Natural killer cell (primary cell): ENCODE measurements at regions not wholly inside any gene's neighbourhood (a gene's known extent, or its start where the extent isn't known, plus 50 kb on each side); places are given as distances from the start of the nearest gene placed in this dataset.
"Not testable (repeated sequence)": the region's sequence is repeated elsewhere in the genome, so short reads cannot be mapped to it uniquely, and the experiment has no call there.

Source experiments
- ATAC-seq, 3 donors: fragments of 150-1000 bp in 2 of 3; fragments of 200-7000 bp in 1 of 3; cut with Tn5 transposase; 1 replicate in 1 of 3; 2 replicates in 2 of 3; pipeline ENCODE4 v1.10.0; 2021; ENCODE audit warnings: mild to moderate bottlenecking in 2 of 3, moderate library complexity in 2 of 3
- DNase-seq, 2 donors: peaks; one replicate each; pipeline versions ENCODE4 v3.0.0 to v3.0.0-alpha.2; 2013 to 2021; ENCODE audit warnings: mixed read lengths in 1 of 2
- H3K27ac ChIP-seq: one replicate; pipeline ENCODE4 v1.5.1; 2013; ENCODE audit warnings: mild to moderate bottlenecking, low read length
- H3K27me3 ChIP-seq: one replicate; pipeline ENCODE4 v1.6.1; 2013; ENCODE audit warnings: low read length; ENCODE audit not compliant: control insufficient read depth, insufficient read depth
- H3K36me3 ChIP-seq: one replicate; pipeline ENCODE4 v1.6.1; 2013; ENCODE audit warnings: low read length; ENCODE audit not compliant: control insufficient read depth, insufficient read depth
- H3K4me1 ChIP-seq: one replicate; pipeline ENCODE4 v1.6.1; 2013; ENCODE audit warnings: low read length; ENCODE audit not compliant: control insufficient read depth, insufficient read depth
- H3K4me3 ChIP-seq: one replicate; pipeline ENCODE4 v1.5.1; 2013; ENCODE audit warnings: low read length
- H3K9me3 ChIP-seq: one replicate; pipeline ENCODE4 v1.6.1; 2013; ENCODE audit warnings: low read length; ENCODE audit not compliant: control insufficient read depth, insufficient read depth
- H3K27ac Mint-ChIP-seq, 2 donors: one replicate each; pipeline ENCODE4 v1.8.0; 2022; ENCODE audit warnings: mild to moderate bottlenecking in 2 of 2, mixed read lengths in 2 of 2, moderate library complexity in 1 of 2
- H3K27me3 Mint-ChIP-seq, 2 donors: one replicate each; pipeline ENCODE4 v1.8.0; 2022; ENCODE audit warnings: low read depth in 2 of 2, mixed read lengths in 2 of 2
- H3K36me3 Mint-ChIP-seq: one replicate; pipeline ENCODE4 v1.8.0; 2022; ENCODE audit warnings: mixed read lengths
- H3K4me1 Mint-ChIP-seq, 2 donors: one replicate each; pipeline ENCODE4 v1.8.0; 2022; ENCODE audit warnings: mixed read lengths in 2 of 2
- H3K4me3 Mint-ChIP-seq: one replicate; pipeline ENCODE4 v1.8.0; 2022; ENCODE audit warnings: mild to moderate bottlenecking, moderate library complexity, mixed read lengths
- H3K9me3 Mint-ChIP-seq, 2 donors: one replicate each; pipeline ENCODE4 v1.8.0; 2022; ENCODE audit warnings: mixed read lengths in 2 of 2
- WGBS: methylation state at CpG from one replicate; pipeline ENCODE4 v1.1.7; 2013; ENCODE audit warnings: missing lambda C conversion rate; ENCODE audit not compliant: insufficient coverage; 5-methylcytosine and 5-hydroxymethylcytosine counted together
- intact Hi-C: fragments of 100-400 bp; cut with micrococcal nuclease; formaldehyde crosslinking; loops from one replicate; pipeline ENCODE4 v1.14.2; 2022
- TF ChIP-seq, protein P1 (sequence below): fragments of 200-600 bp; IDR thresholded peaks from one replicate; pipeline ENCODE4 v1.8.0; 2022; ENCODE audit warnings: antibody characterized with exemption

GRCh38 chr11:50182486-50182885 lies 149.8 kb downstream of the OR4C45 start:
- no peaks in the 10 kb centered on the region for H3K27me3 ChIP-seq
- H3K36me3 ChIP-seq = no peaks in the 10 kb centered on the region
- no peak for DNase-seq
- no peak overlapping the region for H3K4me3 Mint-ChIP-seq
- H3K27ac ChIP-seq = no peak overlapping the region
- 91% methylated on average over 2 of the region's 2 CpGs for WGBS
- TF ChIP-seq, protein P1, sequence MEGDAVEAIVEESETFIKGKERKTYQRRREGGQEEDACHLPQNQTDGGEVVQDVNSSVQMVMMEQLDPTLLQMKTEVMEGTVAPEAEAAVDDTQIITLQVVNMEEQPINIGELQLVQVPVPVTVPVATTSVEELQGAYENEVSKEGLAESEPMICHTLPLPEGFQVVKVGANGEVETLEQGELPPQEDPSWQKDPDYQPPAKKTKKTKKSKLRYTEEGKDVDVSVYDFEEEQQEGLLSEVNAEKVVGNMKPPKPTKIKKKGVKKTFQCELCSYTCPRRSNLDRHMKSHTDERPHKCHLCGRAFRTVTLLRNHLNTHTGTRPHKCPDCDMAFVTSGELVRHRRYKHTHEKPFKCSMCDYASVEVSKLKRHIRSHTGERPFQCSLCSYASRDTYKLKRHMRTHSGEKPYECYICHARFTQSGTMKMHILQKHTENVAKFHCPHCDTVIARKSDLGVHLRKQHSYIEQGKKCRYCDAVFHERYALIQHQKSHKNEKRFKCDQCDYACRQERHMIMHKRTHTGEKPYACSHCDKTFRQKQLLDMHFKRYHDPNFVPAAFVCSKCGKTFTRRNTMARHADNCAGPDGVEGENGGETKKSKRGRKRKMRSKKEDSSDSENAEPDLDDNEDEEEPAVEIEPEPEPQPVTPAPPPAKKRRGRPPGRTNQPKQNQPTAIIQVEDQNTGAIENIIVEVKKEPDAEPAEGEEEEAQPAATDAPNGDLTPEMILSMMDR = no peak
- intact Hi-C loops = no loop called here
- H3K9me3 Mint-ChIP-seq = peaks cover 17 to 24% of the 10 kb centered on the region in 2 donors
- peaks cover 10% of the 10 kb centered on the region for H3K9me3 ChIP-seq
- H3K27me3 Mint-ChIP-seq = no peaks in the 10 kb centered on the region
- no peaks in the 10 kb centered on the region for H3K4me1 ChIP-seq
- H3K4me1 Mint-ChIP-seq = no peaks in the 10 kb centered on the region
- no peak overlapping the region for H3K27ac Mint-ChIP-seq
- ATAC-seq = no peak
- H3K4me3 ChIP-seq = no peak overlapping the region
- peaks cover 16% of the 10 kb centered on the region for H3K36me3 Mint-ChIP-seq

DNA sequence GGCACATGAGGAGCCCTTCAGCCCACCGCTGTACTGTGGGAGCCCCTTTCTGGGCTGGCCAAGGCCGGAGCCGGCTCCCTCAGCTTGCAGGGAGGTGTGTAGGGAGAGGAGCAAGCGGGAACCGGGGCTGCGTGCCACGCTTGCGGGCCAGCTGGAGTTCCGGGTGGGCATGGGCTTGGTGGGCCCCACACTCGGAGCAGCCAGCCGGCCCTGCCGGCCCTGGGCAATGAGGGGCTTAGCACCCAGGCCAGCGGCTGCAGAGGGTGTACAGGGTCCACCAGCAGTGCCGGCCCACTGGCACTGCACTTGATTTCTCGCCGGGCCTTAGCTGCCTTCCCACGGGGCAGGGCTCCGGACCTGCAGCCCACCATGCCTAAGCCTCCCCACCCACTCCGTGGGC lies 150.5 kb downstream of the OR4C45 start:
- 90% methylated on average over 19 of the region's 19 CpGs for WGBS
- H3K4me3 ChIP-seq, H3K27me3 Mint-ChIP-seq, DNase-seq, H3K27ac Mint-ChIP-seq, H3K4me1 Mint-ChIP-seq, H3K27ac ChIP-seq, ATAC-seq, intact Hi-C loops, H3K9me3 ChIP-seq, H3K27me3 ChIP-seq, H3K4me1 ChIP-seq, H3K4me3 Mint-ChIP-seq, H3K36me3 ChIP-seq: not testable (repeated sequence)
- H3K36me3 Mint-ChIP-seq = peaks cover 16% of the 10 kb centered on the region
- H3K9me3 Mint-ChIP-seq = peaks cover 16 to 23% of the 10 kb centered on the region in 2 donors

DNA sequence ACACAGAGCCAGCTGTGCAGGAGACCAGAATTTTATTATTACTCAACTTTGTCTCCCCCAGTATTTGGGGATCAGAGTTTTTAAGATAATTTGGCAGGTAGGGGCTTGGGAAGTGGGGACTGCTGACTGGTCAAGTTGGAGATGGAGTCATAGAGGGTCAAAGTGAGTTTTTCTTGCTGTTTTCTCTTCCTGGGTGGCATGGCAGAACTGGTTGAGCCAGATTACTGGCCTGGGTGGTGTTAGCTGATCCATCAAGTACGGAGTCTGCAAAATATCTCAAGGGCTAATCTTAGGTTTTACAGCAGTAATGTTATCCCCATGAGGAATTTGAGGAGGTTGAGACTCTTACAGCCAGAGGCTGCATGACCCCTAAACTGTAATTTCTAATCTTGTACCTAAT lies 153.5 kb downstream of the OR4C45 start:
- ATAC-seq (no peak), DNase-seq (no peak)
- intact Hi-C loops = no loop called here
- Histone ChIP-seq H3K27ac (no peak overlapping the region), H3K4me1 (no peaks in the 10 kb centered on the region), H3K4me3 (no peak overlapping the region), H3K27me3 (no peaks in the 10 kb centered on the region), H3K9me3 (peaks cover 10% of the 10 kb centered on the region), H3K36me3 (no peaks in the 10 kb centered on the region)
- 67% methylated on average over 1 of the region's 1 CpG for WGBS
- Mint-ChIP-seq H3K27me3 (no peaks in the 10 kb centered on the region), H3K4me3 (no peak overlapping the region), H3K4me1 (no peaks in the 10 kb centered on the region), H3K27ac (no peak overlapping the region), H3K36me3 (peaks cover 16% of the 10 kb centered on the region), H3K9me3 (peaks cover 13 to 18% of the 10 kb centered on the region in 2 donors)
- TF ChIP-seq, protein P1 = no peak

- no peaks in the 10 kb centered on the region for H3K27me3 Mint-ChIP-seq
- H3K4me1 Mint-ChIP-seq = no peaks in the 10 kb centered on the region
- H3K4me3 Mint-ChIP-seq = no peak overlapping the region
- 25% methylated on average over 1 of the region's 1 CpG for WGBS
- no peak overlapping the region for H3K4me3 ChIP-seq
- TF ChIP-seq, protein P1 = no peak
- peaks cover 18% of the 10 kb centered on the region for H3K9me3 ChIP-seq
- DNase-seq (no peak), ATAC-seq (no peak)
- peaks cover 12 to 18% of the 10 kb centered on the region in 2 donors for H3K9me3 Mint-ChIP-seq
- intact Hi-C loops = no loop called here
- no peak overlapping the region for H3K27ac Mint-ChIP-seq
- no peak overlapping the region for H3K27ac ChIP-seq
- H3K27me3 ChIP-seq = no peaks in the 10 kb centered on the region
- H3K36me3 Mint-ChIP-seq = peaks cover 16% of the 10 kb centered on the region
- H3K36me3 ChIP-seq = no peaks in the 10 kb centered on the region
- H3K4me1 ChIP-seq = no peaks in the 10 kb centered on the region
Observed at GRCh38 chr11:50187220-50187619, 154.5 kb downstream of the OR4C45 start.
